Neural cell (in vitro differentiated cells): ENCODE measurements at regions not wholly inside any gene's neighbourhood (a gene's known extent, or its start where the extent isn't known, plus 50 kb on each side); places are given as distances from the start of the nearest gene placed in this dataset.

Experiments used
- CTCF ChIP-seq: fragments of 450-650 bp; IDR thresholded peaks from 2 replicates; pipeline ENCODE4 v1.5.1; 2014; ENCODE audit warnings: antibody characterized with exemption, mild to moderate bottlenecking, moderate library complexity; ENCODE audit not compliant: poor library complexity, severe bottlenecking
- EZH2 ChIP-seq: fragments of 200-600, 300-800 bp; shearing (Covaris generic), sonication (generic); IDR thresholded peaks from 2 replicates; pipeline ENCODE4 v1.6.1; 2014; ENCODE audit warnings: antibody characterized with exemption, low read length, borderline replicate concordance, mild to moderate bottlenecking; ENCODE audit not compliant: insufficient read depth, poor library complexity, severe bottlenecking
- POLR2AphosphoS5 ChIP-seq: IDR thresholded peaks from 2 replicates; pipeline ENCODE4 v1.6.1; 2012
- REST ChIP-seq: IDR thresholded peaks from 2 replicates; pipeline ENCODE4 v1.6.1; 2012; ENCODE audit warnings: borderline replicate concordance
- SMC3 ChIP-seq: fragments of 450-650 bp; conservative IDR thresholded peaks from 2 replicates; pipeline ENCODE4 v1.6.1; 2014; ENCODE audit warnings: antibody characterized with exemption, mild to moderate bottlenecking, moderate library complexity; ENCODE audit not compliant: poor library complexity
- TAF1 ChIP-seq: IDR thresholded peaks from 2 replicates; pipeline ENCODE4 v1.6.1; 2012; ENCODE audit warnings: low read depth

- TF ChIP-seq POLR2AphosphoS5: no peak
- no peak for TF ChIP-seq CTCF
- TF ChIP-seq TAF1: no peak
- TF ChIP-seq SMC3: no peak
- TF ChIP-seq EZH2: no peak
- no peak for TF ChIP-seq REST
These were observed 78.7 kb upstream of the SVIL start for GRCh38 chr10:29713450-29713849.
